Endothelial cell of umbilical vein (primary cell): ENCODE measurements at regions not wholly inside any gene's neighbourhood (a gene's known extent, or its start where the extent isn't known, plus 50 kb on each side); places are given as distances from the start of the nearest gene placed in this dataset.

Source experiments
- BruUV-seq: library from RNA; stranded (reverse); fragments of 400-500 nt; replicated peaks from 2 replicates; lab custom pipeline; 2021; lab: Mats Ljungman, UMichigan
- CTCF ChIA-PET: fragments of 300-600, 350-600 bp; sonication (Branson Sonifier 250); formaldehyde crosslinking; loops from one replicate; lab custom pipeline; 2021; ENCODE audit warnings: antibody characterized with exemption, inconsistent platforms; lab: Charles Lee
- POLR2A ChIA-PET: fragments of 300-600, 350-600 bp; sonication (Branson Sonifier 250); formaldehyde crosslinking; loops from one replicate; lab custom pipeline; 2021; ENCODE audit warnings: antibody characterized with exemption, inconsistent platforms; lab: Charles Lee
- DNase-seq: peaks from one replicate; pipeline ENCODE4 v3.0.0-alpha.2; 2011; ENCODE audit warnings: low read depth, low spot score
- FAIRE-seq: peaks from 2 replicates; lab custom pipeline; 2011; peaks lifted over from hg19 to GRCh38; lab: Jason Lieb, UNC
- H2AFZ ChIP-seq: 2 replicates; pipeline ENCODE4 v1.6.0; 2012; ENCODE audit warnings: low read depth, low read length, control low read depth, inconsistent platforms
- H3K27ac ChIP-seq: 2 replicates; pipeline ENCODE4 v1.5.1; 2011; ENCODE audit warnings: low read depth, mild to moderate bottlenecking, control low read depth, low read length, moderate library complexity; ENCODE audit not compliant: insufficient read depth
- H3K27me3 ChIP-seq, 2 experiments: 2 replicates each; pipeline versions ENCODE4 v1.6.0 to v1.6.1; 2011; ENCODE audit warnings: low read length in 2 of 2, mixed read lengths in 1 of 2; ENCODE audit not compliant: control insufficient read depth in 2 of 2, insufficient read depth in 2 of 2
- H3K36me3 ChIP-seq, 2 experiments: 2 replicates in 1 of 2; 3 replicates in 1 of 2; pipeline ENCODE4 v1.5.1; 2011; ENCODE audit warnings: low read length in 2 of 2, mild to moderate bottlenecking in 1 of 2, moderate library complexity in 1 of 2; ENCODE audit not compliant: control insufficient read depth in 2 of 2, insufficient read depth in 2 of 2; ENCODE audit errors: extremely low read depth in 1 of 2
- H3K4me1 ChIP-seq: 3 replicates; pipeline ENCODE4 v1.5.1; 2011; ENCODE audit warnings: mild to moderate bottlenecking, low read length; ENCODE audit not compliant: control insufficient read depth, insufficient read depth; ENCODE audit errors: extremely low read depth
- H3K4me2 ChIP-seq: 2 replicates; pipeline ENCODE4 v1.6.1; 2011; ENCODE audit warnings: low read length, control low read depth, mixed read lengths; ENCODE audit not compliant: insufficient read depth
- H3K4me3 ChIP-seq, 3 experiments: fragments of 200-600 bp in 1 of 3; sonication (generic), shearing (Covaris generic) in 1 of 3; replicated peaks in 1 of 3; 2 replicates each; pipeline ENCODE4 v1.5.1; 2011 to 2016; ENCODE audit warnings: control low read depth in 3 of 3, low read length in 3 of 3, mild to moderate bottlenecking in 2 of 3, inconsistent platforms in 1 of 3, low read depth in 1 of 3, moderate library complexity in 1 of 3; ENCODE audit not compliant: insufficient read depth in 1 of 3
- H3K79me2 ChIP-seq: 2 replicates; pipeline ENCODE4 v1.6.0; 2012; ENCODE audit warnings: low read length, inconsistent platforms; ENCODE audit not compliant: control insufficient read depth, insufficient read depth
- H3K9ac ChIP-seq: replicated peaks from 2 replicates; pipeline ENCODE3; 2011; ENCODE audit warnings: low read length, control low read depth; ENCODE audit not compliant: insufficient read depth; ENCODE audit errors: extremely low read depth
- H3K9me1 ChIP-seq: replicated peaks from 3 replicates; pipeline ENCODE4 v1.6.0; 2011; ENCODE audit warnings: mild to moderate bottlenecking, low read length; ENCODE audit not compliant: control insufficient read depth, insufficient read depth; ENCODE audit errors: extremely low read depth
- H3K9me3 ChIP-seq: replicated peaks from 2 replicates; pipeline ENCODE4 v1.5.1; 2012; ENCODE audit warnings: low read length, inconsistent platforms; ENCODE audit not compliant: control insufficient read depth, insufficient read depth
- H4K20me1 ChIP-seq: replicated peaks from 2 replicates; pipeline ENCODE3; 2011; ENCODE audit warnings: mild to moderate bottlenecking, low read length; ENCODE audit not compliant: control insufficient read depth, insufficient read depth; ENCODE audit errors: extremely low read depth
- CTCF ChIP-seq, 2 donors: IDR thresholded peaks; 1 replicate in 1 of 2; 2 replicates in 1 of 2; pipeline ENCODE4 v1.5.1; 2011; ENCODE audit warnings: low read length in 2 of 2, mild to moderate bottlenecking in 2 of 2, moderate library complexity in 2 of 2, control low read depth in 1 of 2, inconsistent platforms in 1 of 2, low read depth in 1 of 2; ENCODE audit not compliant: insufficient read depth in 1 of 2; ENCODE audit errors: extremely low read depth in 1 of 2
- EZH2 ChIP-seq: IDR thresholded peaks from 2 replicates; pipeline ENCODE4 v1.6.1; 2012; ENCODE audit warnings: borderline replicate concordance, low read depth, mild to moderate bottlenecking, moderate library complexity, low read length, inconsistent platforms; ENCODE audit not compliant: severe bottlenecking
- FOS ChIP-seq: IDR thresholded peaks from 2 replicates; pipeline ENCODE4 v1.6.1; 2011; ENCODE audit warnings: mild to moderate bottlenecking, low read length, moderate library complexity, borderline replicate concordance; ENCODE audit not compliant: insufficient read depth
- GATA2 ChIP-seq: IDR thresholded peaks from 2 replicates; pipeline ENCODE4 v1.7.0; 2011; ENCODE audit warnings: low read depth, mild to moderate bottlenecking, moderate library complexity, mixed read lengths, low read length; ENCODE audit not compliant: insufficient read length, insufficient read depth
- JUN ChIP-seq: IDR thresholded peaks from 2 replicates; pipeline ENCODE4 v1.6.1; 2011; ENCODE audit warnings: borderline replicate concordance, low read depth; ENCODE audit not compliant: insufficient read length, insufficient read depth
- MAX ChIP-seq: IDR thresholded peaks from 2 replicates; pipeline ENCODE4 v1.6.1; 2011; ENCODE audit not compliant: insufficient read depth, insufficient read length
- MYC ChIP-seq: IDR thresholded peaks from one replicate; pipeline ENCODE4 v1.6.1; 2011; ENCODE audit warnings: mild to moderate bottlenecking, low read depth, low read length
- POLR2A ChIP-seq: IDR thresholded peaks from 2 replicates; pipeline ENCODE4 v1.6.1; 2012; ENCODE audit warnings: low read depth, mild to moderate bottlenecking, control low read depth, low read length
- POLR2AphosphoS5 ChIP-seq: IDR thresholded peaks from 2 replicates; pipeline ENCODE4 v1.6.1; 2012; ENCODE audit warnings: low read depth, mild to moderate bottlenecking, control low read depth, low read length, moderate library complexity; ENCODE audit not compliant: insufficient read depth
- dilution Hi-C: fragments of 300-500 bp; cut with MboI; formaldehyde crosslinking; loops from one replicate; pipeline ENCODE4 v1.15.0; 2019; ENCODE audit warnings: low sequenced_read_pairs; ENCODE audit not compliant: extremely low pct_ligation_motif_present
- intact Hi-C: fragments of 100-400 bp; cut with micrococcal nuclease; formaldehyde crosslinking; loops from one replicate; pipeline ENCODE4 v1.10.0; 2022

GRCh38 chr7:119606297-119606696 lies 666.7 kb upstream of the KCND2 start:
- Histone ChIP-seq H4K20me1 (no peaks in the 10 kb centered on the region), H3K79me2 (no peaks in the 10 kb centered on the region), H3K4me3 (no peak overlapping the region), H3K9me1 (no peaks in the 10 kb centered on the region), H3K4me1 (no peaks in the 10 kb centered on the region), H3K9me3 (no peaks in the 10 kb centered on the region), H3K27ac (no peak overlapping the region), H2AFZ (no peak overlapping the region), H3K27me3 (no peaks in the 10 kb centered on the region), H3K9ac (no peak overlapping the region), H3K4me2 (no peak overlapping the region), H3K36me3 (no peaks in the 10 kb centered on the region)
- no peak for TF ChIP-seq POLR2A
- CTCF ChIA-PET = no interaction called here
- intact Hi-C loops (no loop called here), dilution Hi-C loops (no loop called here)
- DNase-seq (no peak), FAIRE-seq (no peak)
- POLR2A ChIA-PET = no interaction called here
- BruUV-seq = no TSS peak

- no peak for TF ChIP-seq GATA2
- TF ChIP-seq MAX = no peak
- TF ChIP-seq MYC = no peak
- no peak for TF ChIP-seq EZH2
- TF ChIP-seq POLR2A = no peak
- TF ChIP-seq JUN = no peak
- no peak for TF ChIP-seq FOS
- TF ChIP-seq POLR2AphosphoS5 = no peak
- no peak for TF ChIP-seq CTCF (IDR thresholded peaks at IDR 0.05; ENCODE audit: extremely low read depth in 1 of 2, insufficient read depth in 1 of 2, low read depth in 1 of 2, low read length in 2 of 2)
- intact Hi-C loops (no loop called here), dilution Hi-C loops (no loop called here)
- H3K4me2 ChIP-seq = no peak overlapping the region
- no TSS peak for BruUV-seq
- FAIRE-seq (no peak), DNase-seq (no peak)
- H3K27ac ChIP-seq = no peak overlapping the region
- H3K9me3 ChIP-seq = no peaks in the 10 kb centered on the region
- POLR2A ChIA-PET = no interaction called here
- H3K79me2 ChIP-seq = no peaks in the 10 kb centered on the region
- H3K27me3 ChIP-seq = no peaks in the 10 kb centered on the region
- H2AFZ ChIP-seq = no peak overlapping the region
- H3K36me3 ChIP-seq = no peaks in the 10 kb centered on the region
- H3K9ac ChIP-seq = no peak overlapping the region
- no peaks in the 10 kb centered on the region for H3K9me1 ChIP-seq
- no peaks in the 10 kb centered on the region for H4K20me1 ChIP-seq
- CTCF ChIA-PET = no interaction called here
- H3K4me1 ChIP-seq = no peaks in the 10 kb centered on the region
- no peak overlapping the region for H3K4me3 ChIP-seq
Measured at GRCh38 chr7:119620769-119621168, 652.2 kb upstream of the KCND2 start.
